ENCODE measurements at regions not wholly inside any gene's neighbourhood (a gene's known extent, or its start where the extent isn't known, plus 50 kb on each side); places are given as distances from the start of the nearest gene placed in this dataset.
"Not testable (repeated sequence)": the region's sequence is repeated elsewhere in the genome, so short reads cannot be mapped to it uniquely, and the experiment has no call there.

DNA sequence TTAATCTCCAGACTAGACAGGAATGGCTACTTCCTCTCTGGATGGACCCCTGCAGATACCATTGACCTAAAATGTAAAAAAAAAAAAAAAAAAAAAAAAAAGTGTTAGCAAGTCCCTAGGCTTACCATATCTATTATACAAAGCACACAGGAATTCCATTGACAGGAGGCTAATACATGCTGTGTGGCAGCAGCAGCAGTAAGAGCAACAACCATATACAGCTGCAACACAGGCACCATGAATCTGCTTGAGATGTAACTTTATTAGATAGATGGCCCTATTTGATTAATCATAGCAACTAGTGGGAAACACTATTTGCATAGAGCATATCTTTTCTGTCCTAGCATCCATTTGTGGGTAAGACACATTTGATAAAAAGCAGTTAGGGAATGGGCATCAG, 1447.1 kb downstream of the FAM181B start:
- H3K4me1 ChIP-seq (ENCODE audit: control insufficient read depth, low read length): no peaks in the 10 kb centered on the region
- no peaks in the 10 kb centered on the region for H3K36me3 ChIP-seq (ENCODE audit: control insufficient read depth, low read length)
- H3K9me2 ChIP-seq (replicated peaks; ENCODE audit: control insufficient read depth, low read length): no peaks in the 10 kb centered on the region
- no peaks in the 10 kb centered on the region for H3F3A ChIP-seq (ENCODE audit: control insufficient read depth, insufficient read depth)
- no peak overlapping the region for H3K4me3 ChIP-seq (ENCODE audit: low read length)
- no peak overlapping the region for H3K27ac ChIP-seq (ENCODE audit: low read depth, low read length)
- no peak overlapping the region for H3K4me2 ChIP-seq (ENCODE audit: low read length)
- no peaks in the 10 kb centered on the region for H3K27me3 ChIP-seq (ENCODE audit: control insufficient read depth, low read length)
- H4K20me1 ChIP-seq (ENCODE audit: control insufficient read depth, insufficient read depth, low read depth, low read length): no peaks in the 10 kb centered on the region
- no peaks in the 10 kb centered on the region for H3K79me2 ChIP-seq (ENCODE audit: control insufficient read depth, low read length)
- H3K9me3 ChIP-seq (ENCODE audit: control insufficient read depth, insufficient read depth, low read length): no peaks in the 10 kb centered on the region
- TF ChIP-seq, protein P1, sequence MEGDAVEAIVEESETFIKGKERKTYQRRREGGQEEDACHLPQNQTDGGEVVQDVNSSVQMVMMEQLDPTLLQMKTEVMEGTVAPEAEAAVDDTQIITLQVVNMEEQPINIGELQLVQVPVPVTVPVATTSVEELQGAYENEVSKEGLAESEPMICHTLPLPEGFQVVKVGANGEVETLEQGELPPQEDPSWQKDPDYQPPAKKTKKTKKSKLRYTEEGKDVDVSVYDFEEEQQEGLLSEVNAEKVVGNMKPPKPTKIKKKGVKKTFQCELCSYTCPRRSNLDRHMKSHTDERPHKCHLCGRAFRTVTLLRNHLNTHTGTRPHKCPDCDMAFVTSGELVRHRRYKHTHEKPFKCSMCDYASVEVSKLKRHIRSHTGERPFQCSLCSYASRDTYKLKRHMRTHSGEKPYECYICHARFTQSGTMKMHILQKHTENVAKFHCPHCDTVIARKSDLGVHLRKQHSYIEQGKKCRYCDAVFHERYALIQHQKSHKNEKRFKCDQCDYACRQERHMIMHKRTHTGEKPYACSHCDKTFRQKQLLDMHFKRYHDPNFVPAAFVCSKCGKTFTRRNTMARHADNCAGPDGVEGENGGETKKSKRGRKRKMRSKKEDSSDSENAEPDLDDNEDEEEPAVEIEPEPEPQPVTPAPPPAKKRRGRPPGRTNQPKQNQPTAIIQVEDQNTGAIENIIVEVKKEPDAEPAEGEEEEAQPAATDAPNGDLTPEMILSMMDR (IDR thresholded peaks at IDR 0.05; ENCODE audit: low read depth, low read length, poor library complexity, severe bottlenecking): no peak
- TF ChIP-seq EZH2phosphoT487 (IDR thresholded peaks at IDR 0.05; ENCODE audit: borderline replicate concordance, low read length): no peak

DNA sequence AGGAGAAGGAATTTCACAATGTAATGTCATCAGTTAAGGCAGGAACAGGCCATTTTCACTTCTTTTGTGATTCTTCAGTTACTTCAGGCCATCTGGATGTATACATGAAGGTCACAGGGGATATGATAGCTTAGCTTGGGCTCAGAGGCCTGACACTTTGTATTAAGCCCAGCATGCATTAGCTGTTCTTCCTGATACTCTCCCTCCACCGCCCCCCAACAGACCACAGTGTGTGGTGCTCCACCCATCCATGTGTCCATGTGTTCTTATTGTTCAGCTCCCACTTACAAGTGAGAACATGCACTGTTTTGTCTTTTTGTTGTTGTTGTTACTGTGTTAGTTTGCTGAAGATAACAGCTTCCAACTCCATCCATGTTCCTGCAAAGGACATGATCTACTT, 1453.4 kb downstream of the FAM181B start:
- H3K36me3 ChIP-seq (ENCODE audit: control insufficient read depth, low read length); H3K4me2 ChIP-seq (ENCODE audit: low read length); H3K4me1 ChIP-seq (ENCODE audit: control insufficient read depth, low read length); H4K20me1 ChIP-seq (ENCODE audit: control insufficient read depth, insufficient read depth, low read depth, low read length); H3K9me3 ChIP-seq (ENCODE audit: control insufficient read depth, insufficient read depth, low read length); H3K79me2 ChIP-seq (ENCODE audit: control insufficient read depth, low read length); H3K9me2 ChIP-seq (replicated peaks; ENCODE audit: control insufficient read depth, low read length); H3K27me3 ChIP-seq (ENCODE audit: control insufficient read depth, low read length); H3K27ac ChIP-seq (ENCODE audit: low read depth, low read length); H3K4me3 ChIP-seq (ENCODE audit: low read length); H3F3A ChIP-seq (ENCODE audit: control insufficient read depth, insufficient read depth): not testable (repeated sequence)

DNA sequence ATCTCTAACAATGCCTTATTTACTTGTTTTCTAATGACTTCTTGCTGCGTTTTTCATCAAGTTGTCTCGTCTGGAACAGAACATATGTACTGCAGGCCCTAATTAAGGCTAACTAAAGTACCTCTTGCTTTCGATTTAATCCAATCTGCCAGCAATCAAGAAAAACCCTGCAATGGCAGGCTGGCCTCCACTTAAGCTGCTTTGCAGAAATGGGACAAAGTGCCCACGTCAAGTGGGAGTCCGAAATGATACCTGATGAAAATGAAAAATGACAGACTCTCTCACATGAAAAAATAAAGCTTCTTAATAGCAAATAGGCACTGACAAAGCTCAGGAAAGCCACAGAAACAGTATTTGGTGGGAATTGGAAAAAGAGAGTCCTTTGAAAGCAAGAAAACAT, 1454.7 kb downstream of the FAM181B start:
- H3K36me3 ChIP-seq (ENCODE audit: control insufficient read depth, low read length): no peaks in the 10 kb centered on the region
- no peaks in the 10 kb centered on the region for H3K27me3 ChIP-seq (ENCODE audit: control insufficient read depth, low read length)
- no peaks in the 10 kb centered on the region for H3K9me3 ChIP-seq (ENCODE audit: control insufficient read depth, insufficient read depth, low read length)
- no peaks in the 10 kb centered on the region for H3K79me2 ChIP-seq (ENCODE audit: control insufficient read depth, low read length)
- H3K4me3 ChIP-seq (ENCODE audit: low read length): no peak overlapping the region
- no peaks in the 10 kb centered on the region for H3K4me1 ChIP-seq (ENCODE audit: control insufficient read depth, low read length)
- no peaks in the 10 kb centered on the region for H3K9me2 ChIP-seq (replicated peaks; ENCODE audit: control insufficient read depth, low read length)
- no peaks in the 10 kb centered on the region for H4K20me1 ChIP-seq (ENCODE audit: control insufficient read depth, insufficient read depth, low read depth, low read length)
- H3K27ac ChIP-seq (ENCODE audit: low read depth, low read length): no peak overlapping the region
- no peak overlapping the region for H3K4me2 ChIP-seq (ENCODE audit: low read length)
- H3F3A ChIP-seq (ENCODE audit: control insufficient read depth, insufficient read depth): no peaks in the 10 kb centered on the region
- TF ChIP-seq, protein P1 (IDR thresholded peaks at IDR 0.05; ENCODE audit: low read depth, low read length, poor library complexity, severe bottlenecking): no peak
- TF ChIP-seq EZH2phosphoT487 (IDR thresholded peaks at IDR 0.05; ENCODE audit: borderline replicate concordance, low read length): no peak

DNA sequence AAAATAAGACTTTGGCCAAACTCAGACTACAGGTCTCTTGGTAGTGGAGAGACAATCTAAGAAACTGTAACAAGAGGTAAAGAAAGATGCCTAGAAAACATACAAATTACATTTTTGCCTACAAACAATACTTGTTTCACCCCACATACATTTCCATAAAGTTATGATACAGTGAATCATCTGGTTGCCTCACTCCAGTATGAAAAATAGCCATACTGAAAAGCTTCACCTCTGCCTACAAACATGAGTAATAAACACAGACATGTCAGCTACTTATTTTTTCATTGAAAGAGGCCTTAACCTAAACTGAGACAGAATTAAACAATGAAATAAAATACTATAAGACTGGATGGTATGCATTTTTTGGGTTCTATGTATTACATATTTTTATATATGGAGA, 1463.0 kb downstream of the FAM181B start:
- H3K4me2 ChIP-seq (ENCODE audit: low read length): no peak overlapping the region
- H3K36me3 ChIP-seq (ENCODE audit: control insufficient read depth, low read length): no peaks in the 10 kb centered on the region
- H3K9me3 ChIP-seq (ENCODE audit: control insufficient read depth, insufficient read depth, low read length): no peaks in the 10 kb centered on the region
- no peaks in the 10 kb centered on the region for H4K20me1 ChIP-seq (ENCODE audit: control insufficient read depth, insufficient read depth, low read depth, low read length)
- H3K79me2 ChIP-seq (ENCODE audit: control insufficient read depth, low read length): no peaks in the 10 kb centered on the region
- H3K4me3 ChIP-seq (ENCODE audit: low read length): no peak overlapping the region
- H3K9me2 ChIP-seq (replicated peaks; ENCODE audit: control insufficient read depth, low read length): no peaks in the 10 kb centered on the region
- TF ChIP-seq EZH2phosphoT487 (IDR thresholded peaks at IDR 0.05; ENCODE audit: borderline replicate concordance, low read length): no peak
- TF ChIP-seq, protein P1 (IDR thresholded peaks at IDR 0.05; ENCODE audit: low read depth, low read length, poor library complexity, severe bottlenecking): no peak
- H3K27me3 ChIP-seq (ENCODE audit: control insufficient read depth, low read length): no peaks in the 10 kb centered on the region
- H3F3A ChIP-seq (ENCODE audit: control insufficient read depth, insufficient read depth): no peaks in the 10 kb centered on the region
- no peak overlapping the region for H3K27ac ChIP-seq (ENCODE audit: low read depth, low read length)
- H3K4me1 ChIP-seq (ENCODE audit: control insufficient read depth, low read length): no peaks in the 10 kb centered on the region
